ENCODE measurements at regions not wholly inside any gene's neighbourhood (a gene's known extent, or its start where the extent isn't known, plus 50 kb on each side); places are given as distances from the start of the nearest gene placed in this dataset.

DNA sequence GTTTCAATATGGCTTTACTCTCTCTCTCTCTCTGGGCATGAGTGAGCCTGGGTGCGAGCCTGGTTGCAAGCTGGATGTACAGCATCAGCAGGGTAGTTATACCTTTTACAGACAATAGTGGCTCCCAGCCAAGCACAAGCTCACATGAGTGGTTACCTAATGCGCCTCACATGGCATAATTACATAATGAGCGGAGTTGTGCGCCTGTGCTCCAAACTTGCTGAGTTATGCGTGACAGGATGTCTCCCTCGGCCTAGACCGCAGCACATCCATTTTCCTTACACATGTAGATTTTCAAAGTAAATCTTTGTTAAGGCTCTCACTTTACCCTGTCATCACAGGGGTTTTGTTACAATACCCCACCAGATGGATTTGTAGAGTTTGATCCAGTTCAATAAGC, 233.5 kb upstream of the WWC1 start (continued):
- TF ChIP-seq TP53 (CRISPR knock-in tag; conservative IDR thresholded peaks at IDR 0.05): no peak
- TF ChIP-seq KLF13 (CRISPR knock-in tag; IDR thresholded peaks at IDR 0.05): no peak
- no peak for TF ChIP-seq ZNF530 (CRISPR knock-in tag; IDR thresholded peaks at IDR 0.05; ENCODE audit: low read depth)
- TF ChIP-seq, protein P1, sequence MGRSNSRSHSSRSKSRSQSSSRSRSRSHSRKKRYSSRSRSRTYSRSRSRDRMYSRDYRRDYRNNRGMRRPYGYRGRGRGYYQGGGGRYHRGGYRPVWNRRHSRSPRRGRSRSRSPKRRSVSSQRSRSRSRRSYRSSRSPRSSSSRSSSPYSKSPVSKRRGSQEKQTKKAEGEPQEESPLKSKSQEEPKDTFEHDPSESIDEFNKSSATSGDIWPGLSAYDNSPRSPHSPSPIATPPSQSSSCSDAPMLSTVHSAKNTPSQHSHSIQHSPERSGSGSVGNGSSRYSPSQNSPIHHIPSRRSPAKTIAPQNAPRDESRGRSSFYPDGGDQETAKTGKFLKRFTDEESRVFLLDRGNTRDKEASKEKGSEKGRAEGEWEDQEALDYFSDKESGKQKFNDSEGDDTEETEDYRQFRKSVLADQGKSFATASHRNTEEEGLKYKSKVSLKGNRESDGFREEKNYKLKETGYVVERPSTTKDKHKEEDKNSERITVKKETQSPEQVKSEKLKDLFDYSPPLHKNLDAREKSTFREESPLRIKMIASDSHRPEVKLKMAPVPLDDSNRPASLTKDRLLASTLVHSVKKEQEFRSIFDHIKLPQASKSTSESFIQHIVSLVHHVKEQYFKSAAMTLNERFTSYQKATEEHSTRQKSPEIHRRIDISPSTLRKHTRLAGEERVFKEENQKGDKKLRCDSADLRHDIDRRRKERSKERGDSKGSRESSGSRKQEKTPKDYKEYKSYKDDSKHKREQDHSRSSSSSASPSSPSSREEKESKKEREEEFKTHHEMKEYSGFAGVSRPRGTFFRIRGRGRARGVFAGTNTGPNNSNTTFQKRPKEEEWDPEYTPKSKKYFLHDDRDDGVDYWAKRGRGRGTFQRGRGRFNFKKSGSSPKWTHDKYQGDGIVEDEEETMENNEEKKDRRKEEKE (IDR thresholded peaks at IDR 0.05): no peak
- TF ChIP-seq BHLHE40 (IDR thresholded peaks at IDR 0.05; ENCODE audit: low read length): no peak
- no peak for TF ChIP-seq ZNF615 (CRISPR knock-in tag; IDR thresholded peaks at IDR 0.05; ENCODE audit: borderline replicate concordance)

DNA sequence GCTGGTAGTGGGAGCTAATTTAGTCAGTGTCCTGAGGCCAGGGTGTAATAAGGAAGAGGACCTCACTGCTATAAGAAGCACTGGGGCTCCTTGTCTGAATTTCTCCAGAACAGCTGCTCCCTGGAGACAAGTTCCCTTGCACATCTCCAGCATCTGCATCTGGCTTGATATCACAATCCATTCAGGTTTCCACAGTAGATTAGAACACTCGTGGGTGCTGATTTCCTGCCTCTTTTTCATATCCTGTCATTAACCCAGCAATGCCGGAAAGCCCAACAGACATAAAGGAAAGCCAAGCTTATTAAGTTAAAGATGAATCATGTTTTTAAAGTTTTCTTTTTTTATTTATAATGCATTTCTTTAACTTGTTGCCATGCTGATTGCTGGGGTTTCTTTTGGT, 232.3 kb upstream of the WWC1 start:
- DNase-seq (ENCODE audit: low spot score) (no peak), FAIRE-seq (no peak), ATAC-seq (no peak)
- CTCF ChIA-PET (ENCODE audit: low intra/inter-chr PET ratio, low total read pairs): no interaction called here
- H3K27me3 ChIP-seq (ENCODE audit: control insufficient read depth in 1 of 2, insufficient read depth in 2 of 2, low read length in 2 of 2): no peaks in the 10 kb centered on the region
- no peaks in the 10 kb centered on the region for H3K79me2 ChIP-seq (ENCODE audit: insufficient read depth, low read length)
- no peak overlapping the region for H3K27ac ChIP-seq (ENCODE audit: extremely low read length, insufficient read depth, low read length)
- no TSS peak for BruUV-seq (replicated peaks)
- no peaks in the 10 kb centered on the region for H4K20me1 ChIP-seq (ENCODE audit: insufficient read depth, low read length)
- TF ChIP-seq NFKBIZ (CRISPR knock-in tag; IDR thresholded peaks at IDR 0.05) (no peak), KLF15 (CRISPR knock-in tag; IDR thresholded peaks at IDR 0.05; ENCODE audit: borderline replicate concordance) (no peak), SUZ12 (IDR thresholded peaks at IDR 0.05; ENCODE audit: low read depth, low read length) (no peak)
- H2AFZ ChIP-seq (ENCODE audit: low read length): no peak overlapping the region
- in situ Hi-C loops (cut with HindIII; ENCODE audit: extremely low pct_ligation_motif_present, low pct_unique_long_range_greater_than_20kb) (no loop called here), intact Hi-C loops (cut with micrococcal nuclease; ENCODE audit: unreplicated experiment) (no loop called here)
- WGBS (ENCODE audit: low lambda C conversion rate): 50% methylated on average over 2 of the region's 2 CpGs
- H3K4me3 ChIP-seq (replicated peaks in 1 of 3; ENCODE audit: insufficient read depth in 1 of 3, low read depth in 2 of 3, low read length in 3 of 3): no peak overlapping the region
- H3K9ac ChIP-seq (ENCODE audit: insufficient read depth, low read depth, low read length): no peak overlapping the region
- H3K36me3 ChIP-seq (replicated peaks in 1 of 2; ENCODE audit: control insufficient read depth in 1 of 2, insufficient read depth in 2 of 2, low read length in 2 of 2): no peaks in the 10 kb centered on the region
- no peak overlapping the region for H3K4me2 ChIP-seq (ENCODE audit: low read depth, low read length)
- H3K9me3 ChIP-seq (ENCODE audit: low read length): no peaks in the 10 kb centered on the region
- H3K4me1 ChIP-seq (ENCODE audit: insufficient read depth, low read length): no peaks in the 10 kb centered on the region
- POLR2A ChIA-PET: no interaction called here
